Right lung (tissue), 2 donors: ENCODE measurements at regions not wholly inside any gene's neighbourhood (a gene's known extent, or its start where the extent isn't known, plus 50 kb on each side); places are given as distances from the start of the nearest gene placed in this dataset.

ENCODE experiments used
- DNase-seq, 2 donors: peaks; one replicate each; pipeline ENCODE4 v3.0.0-alpha.2; 2013

DNA sequence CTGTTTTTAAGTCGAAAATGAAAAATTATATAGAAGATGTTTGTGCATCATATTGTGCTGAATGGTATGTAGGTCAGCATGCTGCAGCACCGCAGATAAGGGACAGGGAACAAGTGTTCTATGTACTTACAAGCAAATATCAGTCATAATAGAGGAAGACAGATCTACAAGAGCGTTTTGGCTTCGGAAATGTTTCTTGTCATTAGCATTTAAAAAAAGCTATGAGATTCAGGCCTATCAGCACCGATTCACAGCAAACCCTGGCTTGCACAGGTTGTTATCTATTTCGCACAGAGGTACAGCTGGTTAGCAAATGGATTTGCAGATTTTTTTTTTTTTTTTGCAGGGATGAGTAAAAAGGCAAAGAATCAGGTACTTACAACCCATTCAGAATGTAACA is 204.2 kb upstream of the TBC1D5 start:
- DNase-seq: no peak

DNA sequence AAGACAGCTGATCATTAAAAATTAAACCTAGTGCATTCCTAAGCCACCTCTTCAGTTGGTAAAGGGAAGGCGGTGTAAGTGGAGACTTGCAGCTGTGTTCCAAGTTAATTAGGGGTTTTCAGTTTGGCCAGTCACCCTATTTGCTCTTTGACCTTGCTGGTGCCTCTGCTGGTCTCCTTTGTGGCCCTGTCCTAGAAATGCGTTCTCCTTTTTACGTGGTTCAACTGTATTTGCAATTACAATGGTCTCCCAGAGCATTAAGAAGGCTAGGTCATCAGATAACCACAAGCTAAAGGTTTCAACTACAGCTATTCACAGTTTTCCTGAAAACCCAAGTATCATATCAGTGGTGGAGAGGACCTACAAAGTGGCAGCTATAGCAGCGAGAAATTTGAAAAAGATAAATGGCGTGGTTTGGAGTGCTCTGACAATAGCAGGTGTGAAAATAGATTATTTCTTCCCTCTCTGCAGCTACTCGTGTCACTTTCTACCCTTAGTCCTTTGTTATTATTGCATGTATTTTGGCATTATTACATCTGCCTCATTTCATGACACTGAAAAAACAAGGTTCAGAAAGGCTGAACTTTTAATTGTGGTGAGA is 203.5 kb upstream of the TBC1D5 start:
- DNase-seq: no peak

- DNase-seq: no peak
Observed at GRCh38 chr3:17945018-17945798, 202.8 kb upstream of the TBC1D5 start.

DNA sequence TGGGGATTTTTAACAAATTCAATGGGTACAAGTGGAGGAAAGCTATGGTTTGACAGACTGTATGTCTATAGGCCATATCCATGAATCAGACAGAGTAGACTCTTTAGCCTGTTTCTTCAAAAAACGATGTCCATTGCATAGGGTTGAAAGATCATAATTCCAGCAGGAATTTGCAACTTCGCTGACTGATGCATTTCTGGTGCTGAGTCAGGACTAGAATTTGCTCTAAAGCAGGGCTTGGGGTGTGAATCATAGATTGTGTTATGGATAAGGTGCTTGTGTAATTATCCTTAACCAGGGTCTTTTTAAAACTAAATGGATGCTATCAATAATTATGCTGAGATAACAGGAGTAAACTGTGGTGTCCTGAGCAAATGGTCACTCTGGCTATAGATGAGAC is 200.4 kb upstream of the TBC1D5 start:
- no peak for DNase-seq

- DNase-seq: no peak
Observed at GRCh38 chr3:17941766-17942165, 199.3 kb upstream of the TBC1D5 start.

DNA sequence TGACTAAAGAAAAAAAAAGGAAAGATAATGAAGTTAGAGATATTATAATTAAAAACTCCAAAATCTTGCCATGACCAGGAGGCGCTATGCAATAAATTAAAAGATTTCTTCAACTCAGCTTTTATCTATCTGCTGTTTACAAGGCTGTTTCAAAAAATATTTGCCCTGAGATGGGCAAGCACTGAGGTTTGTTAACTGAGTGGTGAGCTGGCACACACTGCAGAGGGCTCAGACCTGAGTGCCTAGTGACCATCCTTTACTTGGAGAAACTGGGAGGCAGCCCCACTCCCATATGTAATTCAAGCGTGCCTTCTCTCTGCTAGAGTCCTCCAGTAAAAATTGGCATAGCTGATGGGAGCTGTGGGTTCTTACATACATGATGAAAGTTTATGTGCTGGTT is 198.7 kb upstream of the TBC1D5 start:
- no peak for DNase-seq

DNA sequence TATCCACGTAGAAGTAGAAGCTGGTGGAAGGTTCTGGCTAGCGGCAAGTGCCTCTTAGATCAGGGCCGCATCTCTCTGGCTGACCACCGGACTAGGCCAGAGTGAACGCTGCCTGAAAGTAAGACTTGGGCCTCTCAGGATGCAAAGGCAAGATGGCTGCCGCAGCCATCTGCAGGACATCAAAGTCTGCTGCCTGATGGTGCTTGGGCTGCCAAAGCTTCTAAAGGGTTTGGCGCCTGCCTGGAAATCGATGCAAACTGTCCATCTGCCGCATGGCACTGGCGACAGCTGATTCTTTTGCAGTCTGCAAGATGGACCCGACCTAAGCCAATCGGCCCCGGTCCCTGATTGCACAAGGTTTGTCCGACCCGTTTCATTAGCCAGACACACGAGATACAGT is 196.7 kb upstream of the TBC1D5 start:
- no peak for DNase-seq

DNA sequence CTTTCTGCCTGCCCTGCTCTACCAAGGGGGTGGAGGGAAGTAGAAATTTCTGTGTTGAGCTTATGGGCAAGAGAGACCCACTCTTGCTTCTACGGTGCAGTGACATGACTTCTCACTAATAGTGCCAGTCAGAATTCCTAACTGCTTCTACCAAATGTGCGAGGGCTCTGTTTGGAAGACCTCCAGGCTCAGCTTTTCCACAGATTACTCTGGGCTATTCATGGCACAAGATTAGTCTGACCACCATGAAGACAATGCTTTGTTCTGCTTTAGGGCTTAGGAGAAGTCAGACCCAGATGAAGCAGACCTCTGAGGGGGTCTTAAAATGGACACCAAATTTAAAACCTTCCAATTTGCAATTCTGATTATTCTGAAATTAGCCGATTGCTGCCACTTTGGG is 195.9 kb upstream of the TBC1D5 start:
- DNase-seq: no peak

GRCh38 chr3:17936736-17937480 is 194.5 kb upstream of the TBC1D5 start:
- no peak for DNase-seq

GRCh38 chr3:17935222-17935621 is 192.8 kb upstream of the TBC1D5 start:
- DNase-seq: peak; percentile 13 to 15

DNA sequence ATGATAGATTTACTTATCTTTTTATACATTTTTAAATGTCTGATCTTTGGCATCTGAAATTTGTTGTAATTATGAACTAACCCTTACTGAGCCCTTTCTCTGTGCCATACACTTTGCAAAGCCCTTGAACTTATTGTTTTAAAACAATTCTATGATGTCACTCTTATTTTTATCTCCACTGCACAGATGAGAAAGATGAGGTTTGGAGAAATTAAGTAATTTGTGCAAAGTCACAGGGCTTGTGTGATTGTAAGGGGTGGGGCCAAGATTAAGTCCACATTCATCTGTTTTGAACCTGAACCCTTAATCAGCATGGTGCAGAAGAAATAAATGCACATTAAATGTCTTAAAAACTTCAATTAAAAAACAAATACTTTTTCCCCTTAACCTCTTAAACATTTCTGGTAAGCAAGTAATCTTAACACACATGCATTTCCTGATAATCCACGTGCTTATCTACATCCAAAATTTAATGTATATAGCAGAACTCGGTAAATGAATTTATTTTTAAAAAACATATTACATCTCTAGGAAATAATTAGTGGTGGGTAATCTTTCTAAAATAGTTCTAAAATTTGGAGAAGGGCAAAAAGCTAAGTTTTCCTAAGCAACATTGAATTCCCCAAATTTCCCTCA is 189.8 kb upstream of the TBC1D5 start:
- no peak for DNase-seq

DNA sequence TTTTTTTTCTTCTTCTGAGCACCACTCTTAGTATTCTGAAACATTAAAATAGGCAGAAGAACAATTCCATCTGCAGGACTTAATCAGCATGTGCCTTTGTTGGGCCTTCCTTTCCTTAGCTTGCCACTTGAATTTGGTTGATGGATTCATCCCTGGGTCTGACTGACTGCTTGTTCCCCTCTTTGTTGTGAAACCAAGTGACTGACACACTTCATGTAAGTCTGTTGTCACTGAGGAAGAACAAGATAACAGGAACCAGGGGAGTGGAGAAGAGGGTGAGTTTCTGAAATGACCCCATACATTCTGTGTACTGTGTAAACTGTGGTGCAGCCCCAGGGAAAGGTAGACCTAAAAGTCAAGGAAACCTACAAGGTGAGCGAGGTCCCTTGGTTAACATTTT is 188.7 kb upstream of the TBC1D5 start:
- DNase-seq: no peak

- no peak for DNase-seq
Observed at GRCh38 chr3:17928502-17929145, 186.2 kb upstream of the TBC1D5 start.

GRCh38 chr3:17927036-17927435 is 184.6 kb upstream of the TBC1D5 start:
- no peak for DNase-seq

- no peak for DNase-seq
Observed at GRCh38 chr3:17915341-17915740, 172.9 kb upstream of the TBC1D5 start.

- no peak for DNase-seq
Observed at GRCh38 chr3:17913359-17913758, 170.9 kb upstream of the TBC1D5 start.

- no peak for DNase-seq
Observed at GRCh38 chr3:17911986-17912760, 169.7 kb upstream of the TBC1D5 start.

DNA sequence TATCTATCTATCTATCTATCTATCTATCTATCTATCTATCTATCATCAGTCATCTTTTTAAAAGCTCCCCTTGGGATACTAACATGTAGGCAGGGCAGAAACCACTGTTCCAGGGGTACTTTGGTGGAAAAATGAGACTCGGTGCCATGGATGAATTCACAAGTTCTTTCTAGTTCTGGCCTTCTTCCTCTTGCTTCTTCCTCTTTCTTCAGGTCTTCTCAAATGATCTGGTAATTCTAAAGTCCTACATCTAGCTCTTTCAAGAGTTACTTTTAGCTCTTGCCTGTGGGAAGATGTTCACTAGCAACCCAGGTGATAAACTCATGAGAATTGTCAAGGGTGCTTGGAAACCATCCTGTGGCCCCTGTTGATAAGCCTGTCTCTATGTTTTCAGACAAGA is 168.5 kb upstream of the TBC1D5 start:
- no peak for DNase-seq

GRCh38 chr3:17909714-17910113 is 167.3 kb upstream of the TBC1D5 start:
- DNase-seq: no peak

- DNase-seq: no peak
Observed at GRCh38 chr3:17908399-17909191, 166.2 kb upstream of the TBC1D5 start.
